Ishikawa (cell line): ENCODE measurements at regions not wholly inside any gene's neighbourhood (a gene's known extent, or its start where the extent isn't known, plus 50 kb on each side); places are given as distances from the start of the nearest gene placed in this dataset.

Source experiments
- CEBPB ChIP-seq: IDR thresholded peaks from 2 replicates; pipeline ENCODE4 v1.6.1; 2012
- EGR1 ChIP-seq: IDR thresholded peaks from 2 replicates; pipeline ENCODE4 v1.6.1; 2012
- EP300 ChIP-seq: IDR thresholded peaks from 2 replicates; pipeline ENCODE4 v1.6.1; 2012; ENCODE audit warnings: borderline replicate concordance
- FOXM1 ChIP-seq: IDR thresholded peaks from 2 replicates; pipeline ENCODE4 v1.6.1; 2012; ENCODE audit warnings: low read depth, borderline replicate concordance
- MAX ChIP-seq: IDR thresholded peaks from 2 replicates; pipeline ENCODE4 v1.6.1; 2012
- RAD21 ChIP-seq: IDR thresholded peaks from 2 replicates; pipeline ENCODE4 v1.6.1; 2012; ENCODE audit warnings: low read depth
- REST ChIP-seq: IDR thresholded peaks from 2 replicates; pipeline ENCODE4 v1.6.1; 2012; ENCODE audit warnings: low read depth, mild to moderate bottlenecking
- TAF1 ChIP-seq: IDR thresholded peaks from 2 replicates; pipeline ENCODE4 v1.6.1; 2012; ENCODE audit warnings: low read depth, mild to moderate bottlenecking

GRCh38 chr4:85358831-85359230 lies 116.1 kb upstream of the ARHGAP24 start:
- TF ChIP-seq REST (no peak), CEBPB (no peak), RAD21 (no peak), EP300 (no peak), EGR1 (no peak), FOXM1 (no peak), TAF1 (no peak), MAX (no peak)
